SU-DHL-6 (cell line): ENCODE measurements at regions not wholly inside any gene's neighbourhood (a gene's known extent, or its start where the extent isn't known, plus 50 kb on each side); places are given as distances from the start of the nearest gene placed in this dataset.

Source experiments
- H2AFZ ChIP-seq: fragments of 200-600 bp; sonication (generic); 2 replicates; pipeline ENCODE4 v1.6.1; 2014; ENCODE audit warnings: low read depth, mild to moderate bottlenecking, moderate library complexity, mixed read lengths, antibody characterized with exemption, low read length; ENCODE audit not compliant: severe bottlenecking
- H3F3A ChIP-seq: fragments of 200-600 bp; shearing (Covaris generic); 2 replicates; pipeline ENCODE4 v1.6.0; 2016; ENCODE audit warnings: antibody characterized with exemption, mild to moderate bottlenecking; ENCODE audit not compliant: insufficient read depth
- H3K27ac ChIP-seq: fragments of 200-600 bp; sonication (generic); 2 replicates; pipeline ENCODE4 v1.5.1; 2016; ENCODE audit warnings: low read depth, mild to moderate bottlenecking, low read length, moderate library complexity, mixed read lengths
- H3K27me3 ChIP-seq: fragments of 200-600 bp; sonication (generic), shearing (Covaris generic); 2 replicates; pipeline ENCODE4 v1.6.0; 2014; ENCODE audit warnings: mild to moderate bottlenecking, low read length
- H3K36me3 ChIP-seq: fragments of 200-600 bp; sonication (generic); 2 replicates; pipeline ENCODE4 v1.6.1; 2014; ENCODE audit warnings: mild to moderate bottlenecking, low read length, mixed read lengths
- H3K4me2 ChIP-seq: fragments of 300-600, 200-600 bp; shearing (Covaris generic), sonication (generic); 2 replicates; pipeline ENCODE4 v1.6.0; 2014; ENCODE audit warnings: low read length, low read depth, mild to moderate bottlenecking; ENCODE audit not compliant: poor library complexity, severe bottlenecking
- H3K4me3 ChIP-seq: fragments of 200-600 bp; sonication (generic); 2 replicates; pipeline ENCODE4 v1.5.1; 2014; ENCODE audit warnings: antibody characterized with exemption, low read length, mild to moderate bottlenecking, mixed read lengths; ENCODE audit not compliant: insufficient read depth, poor library complexity, severe bottlenecking
- H3K79me2 ChIP-seq: fragments of 200-600 bp; sonication (generic); 2 replicates; pipeline ENCODE4 v1.6.1; 2014; ENCODE audit warnings: mild to moderate bottlenecking, low read length, moderate library complexity; ENCODE audit not compliant: insufficient read depth
- H3K9ac ChIP-seq: fragments of 200-600 bp; sonication (generic); 2 replicates; pipeline ENCODE4 v1.7.0; 2014; ENCODE audit warnings: mild to moderate bottlenecking, low read length
- H3K9me2 ChIP-seq: fragments of 200-600 bp; sonication (generic); replicated peaks from 2 replicates; pipeline ENCODE4 v1.6.1; 2014; ENCODE audit warnings: low read length; ENCODE audit not compliant: insufficient read depth
- H3K9me3 ChIP-seq: fragments of 200-600 bp; sonication (generic); 2 replicates; pipeline ENCODE4 v1.6.1; 2014; ENCODE audit warnings: low read length, mixed read lengths; ENCODE audit not compliant: insufficient read depth
- H4K20me1 ChIP-seq: fragments of 200-600 bp; sonication (generic); 2 replicates; pipeline ENCODE4 v1.6.1; 2014; ENCODE audit warnings: low read depth, mild to moderate bottlenecking, antibody characterized with exemption, low read length, moderate library complexity, mixed read lengths
- CTCF ChIP-seq: fragments of 200-600 bp; sonication (generic); IDR thresholded peaks from one replicate; pipeline ENCODE4 v1.5.1; 2017; ENCODE audit warnings: antibody characterized with exemption, mild to moderate bottlenecking, low read length, moderate library complexity; ENCODE audit not compliant: insufficient read depth, poor library complexity, severe bottlenecking
- EZH2phosphoT487 ChIP-seq: fragments of 200-600 bp; sonication (generic), shearing (Covaris generic); conservative IDR thresholded peaks from 2 replicates; pipeline ENCODE4 v1.6.1; 2018; ENCODE audit warnings: mild to moderate bottlenecking, antibody characterized with exemption, low read length, moderate library complexity, mixed read lengths

GRCh38 chr7:121456015-121456414, 59.9 kb upstream of the FAM3C start:
- H3K79me2 ChIP-seq: no peaks in the 10 kb centered on the region
- no peaks in the 10 kb centered on the region for H3K36me3 ChIP-seq
- H3K27ac ChIP-seq: no peak overlapping the region
- H3K9me3 ChIP-seq: no peaks in the 10 kb centered on the region
- H2AFZ ChIP-seq: no peak overlapping the region
- H3K4me3 ChIP-seq: no peak overlapping the region
- no peak overlapping the region for H3K4me2 ChIP-seq
- no peaks in the 10 kb centered on the region for H3K27me3 ChIP-seq
- H3K9ac ChIP-seq: no peak overlapping the region
- H3F3A ChIP-seq: no peaks in the 10 kb centered on the region
- H3K9me2 ChIP-seq: no peaks in the 10 kb centered on the region
- no peaks in the 10 kb centered on the region for H4K20me1 ChIP-seq
- TF ChIP-seq EZH2phosphoT487: no peak
- no peak for TF ChIP-seq CTCF

GRCh38 chr7:121452389-121452788, 56.3 kb upstream of the FAM3C start:
- Histone ChIP-seq H2AFZ (no peak overlapping the region), H3K9ac (no peak overlapping the region), H3K79me2 (no peaks in the 10 kb centered on the region), H3F3A (no peaks in the 10 kb centered on the region), H3K27me3 (no peaks in the 10 kb centered on the region), H3K27ac (no peak overlapping the region), H3K9me2 (no peaks in the 10 kb centered on the region), H3K4me3 (no peak overlapping the region), H4K20me1 (no peaks in the 10 kb centered on the region), H3K36me3 (no peaks in the 10 kb centered on the region), H3K9me3 (no peaks in the 10 kb centered on the region), H3K4me2 (no peak overlapping the region)
- no peak for TF ChIP-seq CTCF
- TF ChIP-seq EZH2phosphoT487: no peak

GRCh38 chr7:121451367-121452094, 55.4 kb upstream of the FAM3C start:
- Histone ChIP-seq H2AFZ (no peak overlapping the region), H3K9me3 (no peaks in the 10 kb centered on the region), H3F3A (no peaks in the 10 kb centered on the region), H3K36me3 (no peaks in the 10 kb centered on the region), H3K4me3 (no peak overlapping the region), H3K4me2 (no peak overlapping the region), H3K9me2 (no peaks in the 10 kb centered on the region), H4K20me1 (no peaks in the 10 kb centered on the region), H3K27me3 (no peaks in the 10 kb centered on the region), H3K9ac (no peak overlapping the region), H3K79me2 (no peaks in the 10 kb centered on the region), H3K27ac (no peak overlapping the region)
- TF ChIP-seq CTCF (no peak), EZH2phosphoT487 (no peak)
